ENCODE measurements at regions not wholly inside any gene's neighbourhood (a gene's known extent, or its start where the extent isn't known, plus 50 kb on each side); places are given as distances from the start of the nearest gene placed in this dataset.

- ATAC-seq (no peak), DNase-seq (no peak)
- no peaks in the 10 kb centered on the region for H3K4me1 Mint-ChIP-seq
- H3K9me3 Mint-ChIP-seq, result peaks cover 0 to 20% (median 9%) of the 10 kb centered on the region in 11 donors
- Histone ChIP-seq H3K4me3 (ENCODE audit: low read length) (no peak overlapping the region), H3K27ac (ENCODE audit: low read depth, low read length) (no peak overlapping the region), H3K36me3 (ENCODE audit: control insufficient read depth in 2 of 3, insufficient read depth in 3 of 3, low read length in 3 of 3) (no peaks in the 10 kb centered on the region), H3K27me3 (ENCODE audit: control insufficient read depth in 2 of 2, insufficient read depth in 2 of 2, low read length in 2 of 2) (no peaks in the 10 kb centered on the region), H3K9me3 (ENCODE audit: control insufficient read depth in 2 of 3, low read length in 3 of 3) (no peaks in the 10 kb centered on the region), H3K4me1 (ENCODE audit: control insufficient read depth in 2 of 2, insufficient read depth in 2 of 2, low read length in 2 of 2) (no peaks in the 10 kb centered on the region)
- no peaks in the 10 kb centered on the region for H3K36me3 Mint-ChIP-seq
- ChIA-PET CTCF (interaction anchor here (0.6 kb wide), 1 partner anchor 311 kb away, joined by 3 read pairs; no protein-coding TSS in a partner anchor), POLR2A (no interaction called here)
- intact Hi-C loops (cut with micrococcal nuclease), result no loop called here
- H3K4me3 Mint-ChIP-seq, result no peak overlapping the region
- H3K27me3 Mint-ChIP-seq, result no peaks in the 10 kb centered on the region
- no peak overlapping the region for H3K27ac Mint-ChIP-seq
These were observed 464.6 kb downstream of the CCER1 start for GRCh38 chr12:90490355-90490754.

GRCh38 chr12:90489141-90489540, 465.8 kb downstream of the CCER1 start:
- Histone ChIP-seq H3K4me1 (ENCODE audit: control insufficient read depth in 2 of 2, insufficient read depth in 2 of 2, low read length in 2 of 2) (no peaks in the 10 kb centered on the region), H3K27me3 (ENCODE audit: control insufficient read depth in 2 of 2, insufficient read depth in 2 of 2, low read length in 2 of 2) (no peaks in the 10 kb centered on the region), H3K4me3 (ENCODE audit: low read length) (no peak overlapping the region), H3K36me3 (ENCODE audit: control insufficient read depth in 2 of 3, insufficient read depth in 3 of 3, low read length in 3 of 3) (no peaks in the 10 kb centered on the region), H3K9me3 (ENCODE audit: control insufficient read depth in 2 of 3, low read length in 3 of 3) (no peaks in the 10 kb centered on the region), H3K27ac (ENCODE audit: low read depth, low read length) (no peak overlapping the region)
- ATAC-seq (no peak), DNase-seq (no peak)
- Mint-ChIP-seq H3K27me3 (no peaks in the 10 kb centered on the region), H3K36me3 (no peaks in the 10 kb centered on the region), H3K9me3 (peaks cover 0 to 20% (median 9%) of the 10 kb centered on the region in 11 donors), H3K4me1 (no peaks in the 10 kb centered on the region), H3K4me3 (no peak overlapping the region), H3K27ac (no peak overlapping the region)
- intact Hi-C loops (cut with micrococcal nuclease), result no loop called here
- CTCF ChIA-PET, result no interaction called here
- POLR2A ChIA-PET, result no interaction called here

GRCh38 chr12:90485560-90485959, 469.4 kb downstream of the CCER1 start:
- no peak overlapping the region for H3K27ac ChIP-seq (ENCODE audit: low read depth, low read length)
- Mint-ChIP-seq H3K27me3 (no peaks in the 10 kb centered on the region), H3K27ac (no peak overlapping the region), H3K4me3 (no peak overlapping the region), H3K36me3 (no peaks in the 10 kb centered on the region), H3K4me1 (no peaks in the 10 kb centered on the region), H3K9me3 (peaks cover 0 to 12% (median 6%) of the 10 kb centered on the region in 11 donors)
- POLR2A ChIA-PET, result no interaction called here
- no peaks in the 10 kb centered on the region for H3K9me3 ChIP-seq (ENCODE audit: control insufficient read depth in 2 of 3, low read length in 3 of 3)
- CTCF ChIA-PET, result no interaction called here
- no peaks in the 10 kb centered on the region for H3K36me3 ChIP-seq (ENCODE audit: control insufficient read depth in 2 of 3, insufficient read depth in 3 of 3, low read length in 3 of 3)
- H3K4me1 ChIP-seq (ENCODE audit: control insufficient read depth in 2 of 2, insufficient read depth in 2 of 2, low read length in 2 of 2), result no peaks in the 10 kb centered on the region
- no peaks in the 10 kb centered on the region for H3K27me3 ChIP-seq (ENCODE audit: control insufficient read depth in 2 of 2, insufficient read depth in 2 of 2, low read length in 2 of 2)
- no peak for ATAC-seq
- intact Hi-C loops (cut with micrococcal nuclease), result no loop called here
- no peak overlapping the region for H3K4me3 ChIP-seq (ENCODE audit: low read length)
- no peak for DNase-seq

DNA sequence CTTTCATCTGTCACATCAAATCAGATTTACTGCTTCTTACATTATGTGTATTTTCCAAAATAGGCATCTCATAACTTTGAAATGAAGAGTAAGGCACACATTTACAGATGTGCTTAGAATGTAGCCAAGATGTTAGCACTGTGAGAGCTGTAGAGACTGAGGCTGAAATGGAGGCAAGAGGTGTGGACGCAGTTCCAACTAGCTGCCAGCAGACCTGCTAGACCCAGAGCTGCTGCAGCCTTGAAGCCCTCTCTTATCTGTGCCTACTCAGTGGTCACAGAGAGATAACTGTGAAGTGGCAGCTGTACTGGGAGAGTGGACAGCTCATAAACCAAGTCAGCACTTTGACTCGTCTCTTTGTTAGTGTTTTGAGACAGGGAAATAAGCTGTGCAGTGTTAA, 470.9 kb downstream of the CCER1 start:
- ATAC-seq (no peak), DNase-seq (no peak)
- intact Hi-C loops (cut with micrococcal nuclease), result no loop called here
- no peak overlapping the region for H3K27ac ChIP-seq (ENCODE audit: low read depth, low read length)
- H3K4me3 ChIP-seq (ENCODE audit: low read length), result no peak overlapping the region
- Mint-ChIP-seq H3K4me3 (no peak overlapping the region), H3K27me3 (no peaks in the 10 kb centered on the region), H3K27ac (no peak overlapping the region), H3K9me3 (peaks cover 0 to 7% (median 2%) of the 10 kb centered on the region in 11 donors), H3K4me1 (no peaks in the 10 kb centered on the region), H3K36me3 (no peaks in the 10 kb centered on the region)
- H3K4me1 ChIP-seq (ENCODE audit: control insufficient read depth in 2 of 2, insufficient read depth in 2 of 2, low read length in 2 of 2), result no peaks in the 10 kb centered on the region
- POLR2A ChIA-PET, result no interaction called here
- no peaks in the 10 kb centered on the region for H3K27me3 ChIP-seq (ENCODE audit: control insufficient read depth in 2 of 2, insufficient read depth in 2 of 2, low read length in 2 of 2)
- CTCF ChIA-PET, result no interaction called here
- no peaks in the 10 kb centered on the region for H3K36me3 ChIP-seq (ENCODE audit: control insufficient read depth in 2 of 3, insufficient read depth in 3 of 3, low read length in 3 of 3)
- H3K9me3 ChIP-seq (ENCODE audit: control insufficient read depth in 2 of 3, low read length in 3 of 3), result no peaks in the 10 kb centered on the region

DNA sequence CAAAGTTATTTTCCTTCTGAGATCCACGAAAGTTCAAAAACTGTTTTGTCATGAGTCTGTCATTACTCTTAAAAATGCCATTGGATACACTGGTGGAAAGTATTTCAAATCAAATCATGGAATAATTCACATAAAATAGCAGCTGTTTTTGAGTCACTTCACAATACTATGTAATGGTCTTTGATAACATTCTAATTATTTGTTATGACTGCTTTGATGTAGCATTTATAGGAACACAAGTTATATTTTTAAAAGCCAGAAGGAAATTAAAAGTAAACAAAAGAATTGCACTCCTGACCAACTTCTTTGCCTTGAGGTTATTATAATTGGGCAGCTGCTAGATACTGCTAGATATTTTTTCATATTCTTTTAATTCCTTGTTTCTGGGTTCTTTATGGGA, 473.2 kb downstream of the CCER1 start:
- CTCF ChIA-PET, result no interaction called here
- intact Hi-C loops (cut with micrococcal nuclease), result no loop called here

GRCh38 chr12:90479237-90479636, 475.7 kb downstream of the CCER1 start:
- no peak for ATAC-seq
- POLR2A ChIA-PET, result no interaction called here

More for the DNA sequence above, 473.2 kb downstream of the CCER1 start:
- no peaks in the 10 kb centered on the region for H3K27me3 Mint-ChIP-seq
- H3K4me1 Mint-ChIP-seq, result no peaks in the 10 kb centered on the region
- no peak overlapping the region for H3K4me3 ChIP-seq (ENCODE audit: low read length)
- H3K4me3 Mint-ChIP-seq, result no peak overlapping the region
- no peaks in the 10 kb centered on the region for H3K9me3 ChIP-seq (ENCODE audit: control insufficient read depth in 2 of 3, low read length in 3 of 3)
- DNase-seq (no peak), ATAC-seq (no peak)
- no peaks in the 10 kb centered on the region for H3K36me3 Mint-ChIP-seq
- H3K27me3 ChIP-seq (ENCODE audit: control insufficient read depth in 2 of 2, insufficient read depth in 2 of 2, low read length in 2 of 2), result no peaks in the 10 kb centered on the region
- H3K36me3 ChIP-seq (ENCODE audit: control insufficient read depth in 2 of 3, insufficient read depth in 3 of 3, low read length in 3 of 3), result no peaks in the 10 kb centered on the region
- H3K27ac ChIP-seq (ENCODE audit: low read depth, low read length), result no peak overlapping the region
- H3K27ac Mint-ChIP-seq, result no peak overlapping the region
- POLR2A ChIA-PET, result no interaction called here
- H3K4me1 ChIP-seq (ENCODE audit: control insufficient read depth in 2 of 2, insufficient read depth in 2 of 2, low read length in 2 of 2), result no peaks in the 10 kb centered on the region
- peaks cover 0 to 2% (median 0%) of the 10 kb centered on the region in 11 donors for H3K9me3 Mint-ChIP-seq

DNA sequence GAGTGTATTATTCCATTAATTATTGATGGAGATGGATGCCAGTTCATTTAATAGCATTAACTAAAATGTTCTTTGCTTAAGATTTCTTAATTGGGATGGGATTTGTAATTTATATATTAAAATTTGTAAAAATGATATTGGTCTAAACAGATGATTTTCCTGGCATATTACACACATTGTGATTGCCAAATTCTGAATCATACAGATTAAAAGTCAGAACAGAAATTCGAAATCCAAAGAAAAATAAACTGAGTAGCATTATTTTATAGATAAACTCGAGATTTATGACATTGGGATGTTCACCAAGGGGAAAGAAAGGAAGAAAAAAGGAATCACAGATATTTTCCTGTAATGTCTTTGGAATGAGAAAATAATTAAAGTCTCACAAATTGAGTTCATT, 481.1 kb downstream of the CCER1 start:
- no peaks in the 10 kb centered on the region for H3K27me3 ChIP-seq (ENCODE audit: control insufficient read depth in 2 of 2, insufficient read depth in 2 of 2, low read length in 2 of 2)
- CTCF ChIA-PET, result no interaction called here
- H3K4me3 ChIP-seq (ENCODE audit: low read length), result no peak overlapping the region
- no peak for DNase-seq
- no peak overlapping the region for H3K27ac ChIP-seq (ENCODE audit: low read depth, low read length)
- POLR2A ChIA-PET, result no interaction called here
- Mint-ChIP-seq H3K4me3 (no peak overlapping the region), H3K9me3 (peaks cover 0 to 8% (median 1%) of the 10 kb centered on the region in 11 donors), H3K27ac (no peak overlapping the region), H3K27me3 (no peaks in the 10 kb centered on the region), H3K4me1 (no peaks in the 10 kb centered on the region), H3K36me3 (no peaks in the 10 kb centered on the region)
- H3K36me3 ChIP-seq (ENCODE audit: control insufficient read depth in 2 of 3, insufficient read depth in 3 of 3, low read length in 3 of 3), result no peaks in the 10 kb centered on the region
- H3K4me1 ChIP-seq (ENCODE audit: control insufficient read depth in 2 of 2, insufficient read depth in 2 of 2, low read length in 2 of 2), result no peaks in the 10 kb centered on the region
- ATAC-seq, result no peak
- intact Hi-C loops (cut with micrococcal nuclease), result no loop called here
- no peaks in the 10 kb centered on the region for H3K9me3 ChIP-seq (ENCODE audit: control insufficient read depth in 2 of 3, low read length in 3 of 3)

More at GRCh38 chr12:90479237-90479636, 475.7 kb downstream of the CCER1 start:
- Mint-ChIP-seq H3K36me3 (no peaks in the 10 kb centered on the region), H3K9me3 (peaks cover 0 to 1% (median 0%) of the 10 kb centered on the region in 11 donors), H3K4me3 (no peak overlapping the region), H3K27me3 (no peaks in the 10 kb centered on the region), H3K4me1 (no peaks in the 10 kb centered on the region), H3K27ac (no peak overlapping the region)
- Histone ChIP-seq H3K27ac (ENCODE audit: low read depth, low read length) (no peak overlapping the region), H3K4me1 (ENCODE audit: control insufficient read depth in 2 of 2, insufficient read depth in 2 of 2, low read length in 2 of 2) (no peaks in the 10 kb centered on the region), H3K27me3 (ENCODE audit: control insufficient read depth in 2 of 2, insufficient read depth in 2 of 2, low read length in 2 of 2) (no peaks in the 10 kb centered on the region), H3K36me3 (ENCODE audit: control insufficient read depth in 2 of 3, insufficient read depth in 3 of 3, low read length in 3 of 3) (no peaks in the 10 kb centered on the region), H3K4me3 (ENCODE audit: low read length) (no peak overlapping the region), H3K9me3 (ENCODE audit: control insufficient read depth in 2 of 3, low read length in 3 of 3) (no peaks in the 10 kb centered on the region)
- DNase-seq, result no peak
- CTCF ChIA-PET, result no interaction called here
- intact Hi-C loops (cut with micrococcal nuclease), result no loop called here

Data from naive thymus-derived CD4-positive, alpha-beta T cell (primary cell).